GM23338 (cell line): ENCODE measurements at regions not wholly inside any gene's neighbourhood (a gene's known extent, or its start where the extent isn't known, plus 50 kb on each side); places are given as distances from the start of the nearest gene placed in this dataset.

Experiments used
- ATAC-seq: fragments of 200-7000 bp; cut with Tn5 transposase; 3 replicates; pipeline ENCODE4 v1.9.1; 2020
- DNase-seq: peaks from one replicate; pipeline ENCODE4 v3.0.0-alpha.2; 2015; ENCODE audit warnings: low spot score
- H2AFZ ChIP-seq: fragments of 200-600 bp; sonication (generic); 2 replicates; pipeline ENCODE4 v1.8.0; 2016; ENCODE audit warnings: antibody characterized with exemption, mild to moderate bottlenecking, moderate library complexity
- H3F3A ChIP-seq: fragments of 200-600 bp; sonication (generic); replicated peaks from 2 replicates; pipeline ENCODE4 v1.8.0; 2017; ENCODE audit warnings: antibody characterized with exemption, mixed run types, low read depth
- H3K27ac ChIP-seq: fragments of 200-600 bp; sonication (generic); 2 replicates; pipeline ENCODE4 v1.6.1; 2016; ENCODE audit warnings: low read depth
- H3K27me3 ChIP-seq: fragments of 200-600 bp; sonication (generic); 2 replicates; pipeline ENCODE4 v1.8.0; 2016; ENCODE audit warnings: mild to moderate bottlenecking, mixed run types, moderate library complexity; ENCODE audit not compliant: insufficient read depth
- H3K36me3 ChIP-seq: fragments of 200-600 bp; sonication (generic); 2 replicates; pipeline ENCODE4 v1.8.0; 2016; ENCODE audit warnings: mild to moderate bottlenecking; ENCODE audit not compliant: insufficient read depth
- H3K4me1 ChIP-seq: fragments of 200-600 bp; sonication (generic); 2 replicates; pipeline ENCODE4 v1.8.0; 2016; ENCODE audit warnings: mild to moderate bottlenecking, moderate library complexity; ENCODE audit not compliant: insufficient read depth
- H3K4me2 ChIP-seq: fragments of 200-600 bp; sonication (generic); 2 replicates; pipeline ENCODE4 v1.7.1; 2017; ENCODE audit warnings: mixed run types
- H3K4me3 ChIP-seq: fragments of 200-600 bp; sonication (generic); 2 replicates; pipeline ENCODE4 v1.6.1; 2016; ENCODE audit warnings: mixed run types
- H3K79me2 ChIP-seq: fragments of 200-600 bp; sonication (generic); replicated peaks from 2 replicates; pipeline ENCODE4 v1.8.0; 2017; ENCODE audit warnings: mild to moderate bottlenecking; ENCODE audit not compliant: insufficient read depth
- H3K9me2 ChIP-seq: fragments of 200-600 bp; sonication (generic); 2 replicates; pipeline ENCODE4 v1.8.0; 2017; ENCODE audit not compliant: insufficient read depth
- H4K20me1 ChIP-seq: fragments of 200-600 bp; sonication (generic); replicated peaks from 2 replicates; pipeline ENCODE4 v1.8.0; 2017; ENCODE audit warnings: mild to moderate bottlenecking; ENCODE audit not compliant: insufficient read depth
- H3K27ac Mint-ChIP-seq: 2 replicates; pipeline ENCODE4 v1.8.0; 2020; ENCODE audit warnings: inconsistent platforms, mild to moderate bottlenecking, moderate library complexity, mixed read lengths
- H3K27me3 Mint-ChIP-seq: 3 replicates; pipeline ENCODE4 v1.8.0; 2022; ENCODE audit warnings: low read depth, mild to moderate bottlenecking, moderate library complexity, mixed read lengths, inconsistent platforms; ENCODE audit not compliant: insufficient read depth, poor library complexity
- H3K36me3 Mint-ChIP-seq: 3 replicates; pipeline ENCODE4 v1.8.0; 2021; ENCODE audit warnings: low read depth, mild to moderate bottlenecking, inconsistent platforms, moderate library complexity, mixed read lengths
- H3K4me1 Mint-ChIP-seq: 3 replicates; pipeline ENCODE4 v1.8.0; 2020; ENCODE audit warnings: mild to moderate bottlenecking, inconsistent platforms, mixed read lengths
- H3K4me3 Mint-ChIP-seq: 3 replicates; pipeline ENCODE4 v1.8.0; 2021; ENCODE audit warnings: moderate library complexity, mild to moderate bottlenecking, inconsistent platforms, mixed read lengths
- H3K9me3 Mint-ChIP-seq: 3 replicates; pipeline ENCODE4 v1.8.0; 2020; ENCODE audit warnings: moderate library complexity, mild to moderate bottlenecking, inconsistent platforms, mixed read lengths
- CTCF ChIP-seq, 2 experiments: fragments of 200-600 bp in 1 of 2; sonication (generic) in 1 of 2; conservative IDR thresholded peaks; 2 replicates each; pipeline versions ENCODE4 v1.5.1 to v1.6.1; 2016 to 2017; ENCODE audit warnings: antibody characterized with exemption in 2 of 2, low read depth in 2 of 2, mild to moderate bottlenecking in 2 of 2, moderate library complexity in 1 of 2
- ETS1 ChIP-seq: IDR thresholded peaks from 2 replicates; pipeline ENCODE4 v1.6.1; 2016; ENCODE audit warnings: antibody characterized with exemption
- EZH2 ChIP-seq: fragments of 200-600 bp; sonication (generic); IDR thresholded peaks from one replicate; pipeline ENCODE4 v1.8.0; 2017; ENCODE audit warnings: antibody characterized with exemption, mild to moderate bottlenecking, low read depth; ENCODE audit not compliant: unreplicated experiment
- JUNB ChIP-seq: IDR thresholded peaks from one replicate; pipeline ENCODE4 v1.6.1; 2016; ENCODE audit warnings: antibody characterized with exemption; ENCODE audit not compliant: unreplicated experiment
- NANOG ChIP-seq: IDR thresholded peaks from 2 replicates; pipeline ENCODE4 v1.6.1; 2016; ENCODE audit warnings: antibody characterized with exemption, borderline replicate concordance
- REST ChIP-seq: IDR thresholded peaks from one replicate; pipeline ENCODE4 v1.6.1; 2018; ENCODE audit warnings: antibody characterized with exemption; ENCODE audit not compliant: unreplicated experiment
- STAT1 ChIP-seq: IDR thresholded peaks from one replicate; pipeline ENCODE4 v1.6.1; 2016; ENCODE audit warnings: antibody characterized with exemption; ENCODE audit not compliant: unreplicated experiment
- ZNF114 ChIP-seq: fragments of 250-450 bp; sonication (Bioruptor Pico); IDR thresholded peaks from 2 replicates; pipeline ENCODE4 v1.5.0; 2020; ENCODE audit warnings: mild to moderate bottlenecking, moderate library complexity
- ZNF331 ChIP-seq: fragments of 250-450 bp; sonication (Bioruptor Pico); IDR thresholded peaks from 2 replicates; pipeline ENCODE4 v1.5.0; 2020; ENCODE audit warnings: low read depth, mild to moderate bottlenecking, moderate library complexity
- ZNF462 ChIP-seq: fragments of 250-450 bp; sonication (Bioruptor Pico); IDR thresholded peaks from 2 replicates; pipeline ENCODE4 v1.5.0; 2020; ENCODE audit warnings: mild to moderate bottlenecking, moderate library complexity

DNA sequence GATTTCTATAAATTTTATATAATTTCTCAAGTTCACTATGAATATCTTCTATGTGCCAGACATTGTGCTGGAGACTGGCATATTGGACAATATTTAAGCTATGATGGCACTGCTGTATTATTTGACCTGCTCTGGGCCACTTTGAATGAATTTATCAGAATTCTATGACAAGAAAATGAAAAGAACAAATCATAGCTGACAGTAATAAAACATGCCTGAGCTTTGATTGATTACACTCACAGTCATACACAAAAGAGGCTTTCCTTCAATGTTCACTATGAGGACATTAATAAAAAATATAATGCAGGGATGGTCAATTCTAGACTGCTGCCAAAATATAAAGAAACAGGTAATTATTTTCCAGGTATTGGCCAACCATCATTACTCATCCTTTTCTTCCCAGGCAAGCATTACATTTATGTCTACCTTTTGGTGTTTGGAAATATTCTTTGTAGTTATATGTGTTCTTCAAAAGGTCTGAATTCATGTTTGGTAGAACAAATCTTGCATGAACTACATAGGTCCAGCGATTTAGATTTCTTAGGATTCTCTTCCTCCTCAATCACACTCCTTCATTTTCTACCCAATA is 81.0 kb upstream of the ALCAM start (continued):
- no peak for TF ChIP-seq EZH2

- H3K9me3 Mint-ChIP-seq: peaks cover 16% of the 10 kb centered on the region
- no peak for ATAC-seq
- no peaks in the 10 kb centered on the region; the same call in 1 of the 2 replicates for H3K36me3 ChIP-seq
These were observed 73.3 kb upstream of the ALCAM start for GRCh38 chr3:105293441-105293840.

More at GRCh38 chr3:105293441-105293840, 73.3 kb upstream of the ALCAM start:
- H4K20me1 ChIP-seq: no peaks in the 10 kb centered on the region
- no peak overlapping the region for H2AFZ ChIP-seq
- DNase-seq: no peak
- H3K27ac ChIP-seq: no peak overlapping the region
- Mint-ChIP-seq H3K4me3 (no peak overlapping the region), H3K36me3 (peaks cover 18% of the 10 kb centered on the region), H3K4me1 (no peaks in the 10 kb centered on the region), H3K27me3 (no peaks in the 10 kb centered on the region), H3K27ac (no peak overlapping the region)
- TF ChIP-seq JUNB: no peak
- no peak for TF ChIP-seq ETS1
- no peak for TF ChIP-seq ZNF114 (CRISPR knock-in tag)
- TF ChIP-seq NANOG: no peak
- no peak for TF ChIP-seq EZH2
- no peak for TF ChIP-seq STAT1
- TF ChIP-seq ZNF331 (CRISPR knock-in tag): no peak
- no peak for TF ChIP-seq REST
- no peak for TF ChIP-seq CTCF (conservative IDR thresholded peaks at IDR 0.05; ENCODE audit: low read depth in 2 of 2)
- no peak for TF ChIP-seq ZNF462 (CRISPR knock-in tag)
- H3K79me2 ChIP-seq: no peaks in the 10 kb centered on the region
- no peaks in the 10 kb centered on the region for H3K9me2 ChIP-seq
- no peak overlapping the region for H3K4me2 ChIP-seq
- H3F3A ChIP-seq: no peaks in the 10 kb centered on the region
- H3K4me1 ChIP-seq: no peaks in the 10 kb centered on the region
- no peak overlapping the region for H3K4me3 ChIP-seq
- H3K27me3 ChIP-seq: no peaks in the 10 kb centered on the region
